GM12878 (cell line): ENCODE measurements at regions not wholly inside any gene's neighbourhood (a gene's known extent, or its start where the extent isn't known, plus 50 kb on each side); places are given as distances from the start of the nearest gene placed in this dataset.

ENCODE experiments used
- ATAC-seq: fragments of 200-7000 bp; cut with Tn5 transposase; 3 replicates; pipeline ENCODE4 v1.9.1; 2020; ENCODE audit warnings: mild to moderate bottlenecking, moderate library complexity
- BruUV-seq: library from RNA; stranded (reverse); fragments of 400-500 nt; replicated peaks from 2 replicates; lab custom pipeline; 2021; lab: Mats Ljungman, UMichigan
- CTCF ChIA-PET: fragments of 300-600 bp; sonication (Branson Sonifier 250); formaldehyde crosslinking; extraction: SDS; loops from one replicate; lab custom pipeline; 2021; ENCODE audit warnings: inconsistent platforms; lab: Yijun Ruan, JAX
- POLR2A ChIA-PET: fragments of 350-600 bp; formaldehyde crosslinking; extraction: SDS; loops from one replicate; lab custom pipeline; 2021; ENCODE audit warnings: inconsistent platforms; lab: Charles Lee
- RAD21 ChIA-PET: fragments of 300-600 bp; sonication (Branson Sonifier 250); formaldehyde crosslinking; loops from one replicate; lab custom pipeline; 2023; ENCODE audit warnings: antibody characterized with exemption; ENCODE audit not compliant: unreplicated experiment; lab: Charles Lee
- SMC1A ChIA-PET: fragments of 300-600 bp; sonication (Branson Sonifier 250); formaldehyde crosslinking; loops from one replicate; lab custom pipeline; 2023; ENCODE audit not compliant: unreplicated experiment, uncharacterized antibody; lab: Charles Lee
- DNase-seq: peaks from one replicate; pipeline ENCODE4 v3.0.0-alpha.2; 2011; ENCODE audit warnings: low read depth, low spot score
- FAIRE-seq: peaks from 3 replicates; lab custom pipeline; 2011; peaks lifted over from hg19 to GRCh38; lab: Jason Lieb, UNC
- H2AFZ ChIP-seq: 2 replicates; pipeline ENCODE4 v1.6.0; 2011; ENCODE audit warnings: low read depth, low read length, control low read depth; ENCODE audit not compliant: control insufficient read depth
- H3K27ac ChIP-seq: 2 replicates; pipeline ENCODE4 v1.5.1; 2011; ENCODE audit warnings: control low read depth; ENCODE audit not compliant: control insufficient read depth, insufficient read depth
- H3K27me3 ChIP-seq, 2 experiments: replicated peaks in 1 of 2; 2 replicates each; pipeline versions ENCODE4 v1.6.0 to v1.6.1; 2011; ENCODE audit warnings: low read length in 1 of 2; ENCODE audit not compliant: control insufficient read depth in 2 of 2, insufficient read depth in 2 of 2
- H3K36me3 ChIP-seq, 2 experiments: 2 replicates each; pipeline ENCODE4 v1.5.1; 2011; ENCODE audit warnings: low read length in 1 of 2; ENCODE audit not compliant: control insufficient read depth in 2 of 2, insufficient read depth in 2 of 2
- H3K4me1 ChIP-seq: 2 replicates; pipeline ENCODE4 v1.6.1; 2011; ENCODE audit warnings: mild to moderate bottlenecking, low read length, moderate library complexity, mixed read lengths; ENCODE audit not compliant: control insufficient read depth, insufficient read depth
- H3K4me2 ChIP-seq: 2 replicates; pipeline ENCODE4 v1.6.0; 2011; ENCODE audit warnings: control low read depth; ENCODE audit not compliant: control insufficient read depth, insufficient read depth
- H3K4me3 ChIP-seq: fragments of 200-600 bp; sonication (generic); 2 replicates; pipeline ENCODE4 v1.5.1; 2016
- H3K79me2 ChIP-seq: 2 replicates; pipeline ENCODE4 v1.6.0; 2011; ENCODE audit warnings: low read length; ENCODE audit not compliant: control insufficient read depth, insufficient read depth
- H3K9ac ChIP-seq: 2 replicates; pipeline ENCODE4 v1.8.0; 2011; ENCODE audit warnings: low read length, control low read depth, mixed read lengths; ENCODE audit not compliant: control insufficient read depth, insufficient read depth
- H3K9me3 ChIP-seq: replicated peaks from 3 replicates; pipeline ENCODE4 v1.5.1; 2011; ENCODE audit warnings: mild to moderate bottlenecking, low read length; ENCODE audit not compliant: control insufficient read depth, insufficient read depth
- H4K20me1 ChIP-seq: 2 replicates; pipeline ENCODE4 v1.6.0; 2011; ENCODE audit not compliant: control insufficient read depth, insufficient read depth
- MEF2A ChIP-seq: IDR thresholded peaks from 2 replicates; pipeline ENCODE4 v1.6.1; 2011; ENCODE audit warnings: low read depth, mild to moderate bottlenecking, low read length, moderate library complexity; ENCODE audit not compliant: insufficient read depth
- MYB ChIP-seq: fragments of 150-350 bp; IDR thresholded peaks from 2 replicates; pipeline ENCODE4 v1.6.1; 2014; ENCODE audit warnings: mild to moderate bottlenecking, low read depth, low read length, borderline replicate concordance
- RAD21 ChIP-seq: IDR thresholded peaks from 2 replicates; pipeline ENCODE4 v1.6.1; 2011; ENCODE audit warnings: mild to moderate bottlenecking, low read depth, low read length, moderate library complexity; ENCODE audit not compliant: insufficient read depth
- SPI1 ChIP-seq: IDR thresholded peaks from 2 replicates; pipeline ENCODE4 v1.6.1; 2011; ENCODE audit warnings: low read depth, mild to moderate bottlenecking, low read length, moderate library complexity, borderline replicate concordance; ENCODE audit not compliant: insufficient read depth
- SREBF1 ChIP-seq: IDR thresholded peaks from 2 replicates; pipeline ENCODE4 v1.6.1; 2012; ENCODE audit warnings: mild to moderate bottlenecking, low read length
- STAT3 ChIP-seq: IDR thresholded peaks from 2 replicates; pipeline ENCODE4 v1.6.1; 2011; ENCODE audit warnings: low read depth, low read length, improper control_type of control experiment
- YY1 ChIP-seq: IDR thresholded peaks from 2 replicates; pipeline ENCODE4 v1.6.1; 2011; ENCODE audit warnings: low read depth, mild to moderate bottlenecking, low read length
- WGBS: methylation state at CpG from one replicate; pipeline ENCODE4 v1.1.6; 2016; ENCODE audit warnings: low lambda C conversion rate; ENCODE audit not compliant: insufficient replicate concordance, insufficient coverage; ENCODE audit errors: missing lambda C conversion rate; 5-methylcytosine and 5-hydroxymethylcytosine counted together
- in situ Hi-C: fragments of 300-500 bp; cut with MboI; formaldehyde crosslinking; loops from 9 replicates; pipeline ENCODE4 v1.14.3; 2018; ENCODE audit warnings: mixed read lengths
- intact Hi-C: fragments of 100-400 bp; cut with micrococcal nuclease; formaldehyde crosslinking; loops from one replicate; pipeline ENCODE4 v1.14.2; 2022; ENCODE audit not compliant: unreplicated experiment
- TF ChIP-seq, protein P1 (sequence below): IDR thresholded peaks from 2 replicates; pipeline ENCODE4 v1.6.1; 2011; ENCODE audit warnings: low read depth, mild to moderate bottlenecking, low read length, moderate library complexity, borderline replicate concordance; ENCODE audit errors: extremely low read depth
- TF ChIP-seq, protein P2 (sequence below): IDR thresholded peaks from 2 replicates; pipeline ENCODE4 v1.6.1; 2011; ENCODE audit warnings: borderline replicate concordance, low read depth, mild to moderate bottlenecking, moderate library complexity, low read length; ENCODE audit not compliant: insufficient read depth, poor library complexity, severe bottlenecking
- TF ChIP-seq, protein P3 (sequence below): fragments of 150-350 bp; IDR thresholded peaks from 2 replicates; pipeline ENCODE4 v1.6.1; 2014; ENCODE audit warnings: mild to moderate bottlenecking, low read depth, low read length
- TF ChIP-seq, protein P4 (sequence below): fragments of 450-650 bp; conservative IDR thresholded peaks from 2 replicates; pipeline ENCODE4 v1.6.1; 2017; ENCODE audit warnings: mild to moderate bottlenecking, moderate library complexity

DNA sequence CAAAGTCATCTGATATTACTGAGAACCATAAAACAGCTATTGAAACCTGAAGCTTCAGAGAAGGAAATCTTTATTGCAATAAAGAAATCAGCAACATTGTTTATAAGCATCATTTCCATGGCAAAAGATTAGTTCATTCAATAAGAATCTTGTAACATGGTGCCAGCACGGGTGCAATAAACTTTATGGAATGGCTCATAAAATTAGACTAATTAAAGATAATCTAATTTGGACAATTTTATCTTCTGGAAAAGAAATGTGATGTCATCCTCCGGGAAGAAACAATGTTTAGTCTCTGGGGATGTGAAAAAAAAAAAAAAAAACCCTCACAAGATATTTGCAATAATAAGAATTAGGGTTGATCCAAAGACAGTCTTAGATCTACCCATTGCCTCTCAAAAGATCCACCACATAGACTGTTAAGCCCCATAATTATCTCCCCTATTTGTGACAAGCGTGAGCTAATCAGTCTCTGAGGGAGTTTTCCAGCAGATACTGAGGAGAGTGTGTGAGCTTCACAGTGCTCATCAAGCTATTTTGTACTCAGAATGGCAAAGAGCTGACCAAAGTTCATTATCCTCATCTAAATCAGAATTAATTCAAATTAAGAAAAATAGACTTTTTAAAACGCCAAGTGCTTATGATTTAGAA, 297.0 kb upstream of the EDNRB start:
- no peak for FAIRE-seq
- ChIA-PET RAD21 (interaction anchor here (1.6 kb wide), 1 partner anchor 9 kb away, joined by 4 read pairs; no protein-coding TSS in a partner anchor), POLR2A (no interaction called here), SMC1A (interaction anchor here (1.3 to 2.3 kb wide), 7 partner anchors 9 to 763 kb away, joined by 3 to 8 read pairs (median 4); no protein-coding TSS in a partner anchor), CTCF (interaction anchor here (2.0 to 2.8 kb wide), 2 partner anchors 25 to 78 kb away, joined by 7 to 13 read pairs; no protein-coding TSS in a partner anchor)
- no peak for ATAC-seq
- no peaks in the 10 kb centered on the region for H3K36me3 ChIP-seq
- H3K27me3 ChIP-seq = no peaks in the 10 kb centered on the region
- H3K9ac ChIP-seq = no peak overlapping the region
- intact Hi-C loops (no loop called here), in situ Hi-C loops (no loop called here)
- H2AFZ ChIP-seq = no peak overlapping the region
- no peaks in the 10 kb centered on the region for H4K20me1 ChIP-seq
- WGBS = 50% methylated on average over 4 of the region's 4 CpGs
- H3K27ac ChIP-seq = no peak overlapping the region
- no peaks in the 10 kb centered on the region for H3K4me1 ChIP-seq
- no TSS peak for BruUV-seq
- no peak for TF ChIP-seq YY1
- TF ChIP-seq, protein P1, sequence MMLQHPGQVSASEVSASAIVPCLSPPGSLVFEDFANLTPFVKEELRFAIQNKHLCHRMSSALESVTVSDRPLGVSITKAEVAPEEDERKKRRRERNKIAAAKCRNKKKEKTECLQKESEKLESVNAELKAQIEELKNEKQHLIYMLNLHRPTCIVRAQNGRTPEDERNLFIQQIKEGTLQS = no peak
- TF ChIP-seq SREBF1 = no peak
- TF ChIP-seq, protein P2, sequence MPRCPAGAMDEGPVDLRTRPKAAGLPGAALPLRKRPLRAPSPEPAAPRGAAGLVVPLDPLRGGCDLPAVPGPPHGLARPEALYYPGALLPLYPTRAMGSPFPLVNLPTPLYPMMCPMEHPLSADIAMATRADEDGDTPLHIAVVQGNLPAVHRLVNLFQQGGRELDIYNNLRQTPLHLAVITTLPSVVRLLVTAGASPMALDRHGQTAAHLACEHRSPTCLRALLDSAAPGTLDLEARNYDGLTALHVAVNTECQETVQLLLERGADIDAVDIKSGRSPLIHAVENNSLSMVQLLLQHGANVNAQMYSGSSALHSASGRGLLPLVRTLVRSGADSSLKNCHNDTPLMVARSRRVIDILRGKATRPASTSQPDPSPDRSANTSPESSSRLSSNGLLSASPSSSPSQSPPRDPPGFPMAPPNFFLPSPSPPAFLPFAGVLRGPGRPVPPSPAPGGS = no peak
- no peak for TF ChIP-seq STAT3
- no peak for TF ChIP-seq RAD21
- TF ChIP-seq, protein P3, sequence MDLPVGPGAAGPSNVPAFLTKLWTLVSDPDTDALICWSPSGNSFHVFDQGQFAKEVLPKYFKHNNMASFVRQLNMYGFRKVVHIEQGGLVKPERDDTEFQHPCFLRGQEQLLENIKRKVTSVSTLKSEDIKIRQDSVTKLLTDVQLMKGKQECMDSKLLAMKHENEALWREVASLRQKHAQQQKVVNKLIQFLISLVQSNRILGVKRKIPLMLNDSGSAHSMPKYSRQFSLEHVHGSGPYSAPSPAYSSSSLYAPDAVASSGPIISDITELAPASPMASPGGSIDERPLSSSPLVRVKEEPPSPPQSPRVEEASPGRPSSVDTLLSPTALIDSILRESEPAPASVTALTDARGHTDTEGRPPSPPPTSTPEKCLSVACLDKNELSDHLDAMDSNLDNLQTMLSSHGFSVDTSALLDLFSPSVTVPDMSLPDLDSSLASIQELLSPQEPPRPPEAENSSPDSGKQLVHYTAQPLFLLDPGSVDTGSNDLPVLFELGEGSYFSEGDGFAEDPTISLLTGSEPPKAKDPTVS = no peak
- no peak for TF ChIP-seq SPI1
- no peak for TF ChIP-seq MYB
- no peak for TF ChIP-seq MEF2A
- TF ChIP-seq, protein P4, sequence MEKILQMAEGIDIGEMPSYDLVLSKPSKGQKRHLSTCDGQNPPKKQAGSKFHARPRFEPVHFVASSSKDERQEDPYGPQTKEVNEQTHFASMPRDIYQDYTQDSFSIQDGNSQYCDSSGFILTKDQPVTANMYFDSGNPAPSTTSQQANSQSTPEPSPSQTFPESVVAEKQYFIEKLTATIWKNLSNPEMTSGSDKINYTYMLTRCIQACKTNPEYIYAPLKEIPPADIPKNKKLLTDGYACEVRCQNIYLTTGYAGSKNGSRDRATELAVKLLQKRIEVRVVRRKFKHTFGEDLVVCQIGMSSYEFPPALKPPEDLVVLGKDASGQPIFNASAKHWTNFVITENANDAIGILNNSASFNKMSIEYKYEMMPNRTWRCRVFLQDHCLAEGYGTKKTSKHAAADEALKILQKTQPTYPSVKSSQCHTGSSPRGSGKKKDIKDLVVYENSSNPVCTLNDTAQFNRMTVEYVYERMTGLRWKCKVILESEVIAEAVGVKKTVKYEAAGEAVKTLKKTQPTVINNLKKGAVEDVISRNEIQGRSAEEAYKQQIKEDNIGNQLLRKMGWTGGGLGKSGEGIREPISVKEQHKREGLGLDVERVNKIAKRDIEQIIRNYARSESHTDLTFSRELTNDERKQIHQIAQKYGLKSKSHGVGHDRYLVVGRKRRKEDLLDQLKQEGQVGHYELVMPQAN = no peak
- H3K4me3 ChIP-seq = no peak overlapping the region
- no peak for DNase-seq
- H3K9me3 ChIP-seq = no peaks in the 10 kb centered on the region
- no peak overlapping the region for H3K4me2 ChIP-seq
- no peaks in the 10 kb centered on the region for H3K79me2 ChIP-seq
